ENCODE measurements at regions not wholly inside any gene's neighbourhood (a gene's known extent, or its start where the extent isn't known, plus 50 kb on each side); places are given as distances from the start of the nearest gene placed in this dataset.
"Not testable (repeated sequence)": the region's sequence is repeated elsewhere in the genome, so short reads cannot be mapped to it uniquely, and the experiment has no call there.

GRCh38 chr1:65527707-65528503 is 107.4 kb downstream of the LEPR start:
- DNase-seq (ENCODE audit: low spot score), result no peak

- DNase-seq (ENCODE audit: low spot score), result no peak
Measured at GRCh38 chr1:65531972-65532570, 111.6 kb downstream of the LEPR start.

- no peak for DNase-seq (ENCODE audit: low spot score)
Measured at GRCh38 chr1:65535981-65536380, 115.5 kb downstream of the LEPR start.

GRCh38 chr1:65538086-65538485 is 117.6 kb downstream of the LEPR start:
- DNase-seq (ENCODE audit: low spot score), result no peak

GRCh38 chr1:65538664-65539063 is 118.2 kb downstream of the LEPR start:
- DNase-seq (ENCODE audit: low spot score), result no peak

- DNase-seq (ENCODE audit: low spot score), result no peak
Measured at GRCh38 chr1:65539266-65540131, 119.0 kb downstream of the LEPR start.

GRCh38 chr1:65541161-65541560 is 120.7 kb downstream of the LEPR start:
- DNase-seq (ENCODE audit: low spot score), result no peak

- no peak for DNase-seq (ENCODE audit: low spot score)
Measured at GRCh38 chr1:65541865-65542264, 121.4 kb downstream of the LEPR start.

- DNase-seq (ENCODE audit: low spot score), result not testable (repeated sequence)
Measured at GRCh38 chr1:65542592-65542991, 122.1 kb downstream of the LEPR start.

- DNase-seq (ENCODE audit: low spot score), result not testable (repeated sequence)
Measured at GRCh38 chr1:65550306-65551010, 130.0 kb downstream of the LEPR start.

- DNase-seq (ENCODE audit: low spot score), result not testable (repeated sequence)
Measured at GRCh38 chr1:65552484-65552883, 132.0 kb downstream of the LEPR start.

- not testable (repeated sequence) for DNase-seq (ENCODE audit: low spot score)
Measured at GRCh38 chr1:65554086-65554764, 133.8 kb downstream of the LEPR start.

- DNase-seq (ENCODE audit: low spot score), result no peak
Measured at GRCh38 chr1:65554829-65555228, 134.4 kb downstream of the LEPR start.

- no peak for DNase-seq (ENCODE audit: low spot score)
Measured at GRCh38 chr1:65558215-65558614, 137.7 kb downstream of the LEPR start.

GRCh38 chr1:65564493-65564892 is 144.0 kb downstream of the LEPR start:
- no peak for DNase-seq (ENCODE audit: low spot score)

- no peak for DNase-seq (ENCODE audit: low spot score)
Measured at GRCh38 chr1:65568285-65568684, 147.8 kb downstream of the LEPR start.

GRCh38 chr1:65572701-65573421 is 152.4 kb downstream of the LEPR start:
- no peak for DNase-seq (ENCODE audit: low spot score)

GRCh38 chr1:65577278-65577677 is 156.8 kb downstream of the LEPR start:
- DNase-seq (ENCODE audit: low spot score), result no peak

GRCh38 chr1:65577982-65578381 is 157.5 kb downstream of the LEPR start:
- DNase-seq (ENCODE audit: low spot score), result not testable (repeated sequence)

- no peak for DNase-seq (ENCODE audit: low spot score)
Measured at GRCh38 chr1:65581119-65581518, 160.7 kb downstream of the LEPR start.

GRCh38 chr1:65584399-65584798 is 163.9 kb downstream of the LEPR start:
- no peak for DNase-seq (ENCODE audit: low spot score)

All from SW480 (cell line).